DOHH2 (cell line): ENCODE measurements at regions not wholly inside any gene's neighbourhood (a gene's known extent, or its start where the extent isn't known, plus 50 kb on each side); places are given as distances from the start of the nearest gene placed in this dataset.

Experiments
- H3F3A ChIP-seq: fragments of 200-600 bp; sonication (generic), shearing (Covaris generic); 2 replicates; pipeline ENCODE4 v1.6.0; 2016; ENCODE audit warnings: antibody characterized with exemption, mild to moderate bottlenecking; ENCODE audit not compliant: control insufficient read depth, insufficient read depth
- H3K27ac ChIP-seq: fragments of 200-600 bp; sonication (generic); 2 replicates; pipeline ENCODE4 v1.5.1; 2014; ENCODE audit warnings: low read depth, mild to moderate bottlenecking, low read length, moderate library complexity
- H3K27me3 ChIP-seq: fragments of 200-600 bp; sonication (generic); 2 replicates; pipeline ENCODE4 v1.6.1; 2014; ENCODE audit warnings: mild to moderate bottlenecking, low read length, mixed read lengths; ENCODE audit not compliant: control insufficient read depth
- H3K36me3 ChIP-seq: fragments of 200-600 bp; sonication (generic); 2 replicates; pipeline ENCODE4 v1.6.1; 2014; ENCODE audit warnings: mild to moderate bottlenecking, low read length, moderate library complexity, mixed read lengths; ENCODE audit not compliant: control insufficient read depth
- H3K4me1 ChIP-seq: fragments of 200-600 bp; sonication (generic); 2 replicates; pipeline ENCODE4 v1.6.1; 2014; ENCODE audit warnings: mild to moderate bottlenecking, low read length, mixed read lengths; ENCODE audit not compliant: control insufficient read depth
- H3K4me2 ChIP-seq: fragments of 200-600 bp; sonication (generic); 2 replicates; pipeline ENCODE4 v1.6.0; 2014; ENCODE audit warnings: mild to moderate bottlenecking, low read length, moderate library complexity
- H3K4me3 ChIP-seq: fragments of 200-600 bp; sonication (generic); 2 replicates; pipeline ENCODE4 v1.5.1; 2014; ENCODE audit warnings: mild to moderate bottlenecking, low read length, mixed read lengths
- H3K79me2 ChIP-seq: fragments of 200-600 bp; sonication (generic); 2 replicates; pipeline ENCODE4 v1.6.1; 2014; ENCODE audit warnings: mild to moderate bottlenecking, low read length, mixed read lengths; ENCODE audit not compliant: control insufficient read depth
- H3K9me2 ChIP-seq: fragments of 200-600 bp; sonication (generic); replicated peaks from 2 replicates; pipeline ENCODE4 v1.6.1; 2014; ENCODE audit warnings: mild to moderate bottlenecking, low read length, mixed read lengths; ENCODE audit not compliant: control insufficient read depth
- H3K9me3 ChIP-seq: fragments of 200-600 bp; sonication (generic); 2 replicates; pipeline ENCODE4 v1.6.1; 2014; ENCODE audit warnings: antibody characterized with exemption, low read length, mixed read lengths; ENCODE audit not compliant: control insufficient read depth, insufficient read depth
- H4K20me1 ChIP-seq: fragments of 200-600 bp; sonication (generic); 2 replicates; pipeline ENCODE4 v1.6.0; 2014; ENCODE audit warnings: low read depth, mild to moderate bottlenecking, antibody characterized with exemption, low read length, moderate library complexity; ENCODE audit not compliant: control insufficient read depth, insufficient read depth
- EZH2phosphoT487 ChIP-seq: fragments of 200-600 bp; sonication (generic); IDR thresholded peaks from 2 replicates; pipeline ENCODE4 v1.6.1; 2017; ENCODE audit warnings: borderline replicate concordance, mild to moderate bottlenecking, antibody characterized with exemption, low read length, moderate library complexity, mixed read lengths
- TF ChIP-seq, protein P1 (sequence below): fragments of 200-600 bp; sonication (generic); IDR thresholded peaks from one replicate; pipeline ENCODE4 v1.5.1; 2014; ENCODE audit warnings: antibody characterized with exemption, mild to moderate bottlenecking, low read depth, low read length; ENCODE audit not compliant: poor library complexity, severe bottlenecking

DNA sequence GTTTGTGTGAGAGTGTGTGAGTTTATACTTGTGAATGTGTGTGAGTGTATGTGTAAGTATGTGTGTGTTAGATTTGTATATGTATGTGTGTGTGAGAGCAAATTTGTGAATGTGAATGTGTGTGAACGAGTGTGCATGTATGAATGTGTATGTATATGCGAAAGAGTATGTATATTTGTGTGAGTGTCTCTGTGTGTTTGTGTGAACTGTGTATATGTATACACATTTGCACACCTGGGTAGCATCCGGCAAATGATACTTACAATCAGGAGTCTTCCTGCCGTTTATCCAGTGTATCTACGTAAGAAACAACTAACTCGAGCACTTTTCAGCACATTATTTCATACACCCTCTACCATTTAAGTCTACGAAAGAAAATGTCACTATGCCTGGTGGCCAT lies 487.4 kb downstream of the TNS3 start:
- Histone ChIP-seq H3K27ac (no peak overlapping the region), H3K4me3 (no peak overlapping the region), H3F3A (no peaks in the 10 kb centered on the region), H4K20me1 (no peaks in the 10 kb centered on the region), H3K4me2 (no peak overlapping the region), H3K9me2 (no peaks in the 10 kb centered on the region), H3K9me3 (no peaks in the 10 kb centered on the region), H3K27me3 (no peaks in the 10 kb centered on the region), H3K79me2 (peaks cover 41% of the 10 kb centered on the region), H3K36me3 (peaks cover 79% of the 10 kb centered on the region), H3K4me1 (peaks cover 38% of the 10 kb centered on the region)
- TF ChIP-seq, protein P1, sequence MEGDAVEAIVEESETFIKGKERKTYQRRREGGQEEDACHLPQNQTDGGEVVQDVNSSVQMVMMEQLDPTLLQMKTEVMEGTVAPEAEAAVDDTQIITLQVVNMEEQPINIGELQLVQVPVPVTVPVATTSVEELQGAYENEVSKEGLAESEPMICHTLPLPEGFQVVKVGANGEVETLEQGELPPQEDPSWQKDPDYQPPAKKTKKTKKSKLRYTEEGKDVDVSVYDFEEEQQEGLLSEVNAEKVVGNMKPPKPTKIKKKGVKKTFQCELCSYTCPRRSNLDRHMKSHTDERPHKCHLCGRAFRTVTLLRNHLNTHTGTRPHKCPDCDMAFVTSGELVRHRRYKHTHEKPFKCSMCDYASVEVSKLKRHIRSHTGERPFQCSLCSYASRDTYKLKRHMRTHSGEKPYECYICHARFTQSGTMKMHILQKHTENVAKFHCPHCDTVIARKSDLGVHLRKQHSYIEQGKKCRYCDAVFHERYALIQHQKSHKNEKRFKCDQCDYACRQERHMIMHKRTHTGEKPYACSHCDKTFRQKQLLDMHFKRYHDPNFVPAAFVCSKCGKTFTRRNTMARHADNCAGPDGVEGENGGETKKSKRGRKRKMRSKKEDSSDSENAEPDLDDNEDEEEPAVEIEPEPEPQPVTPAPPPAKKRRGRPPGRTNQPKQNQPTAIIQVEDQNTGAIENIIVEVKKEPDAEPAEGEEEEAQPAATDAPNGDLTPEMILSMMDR = no peak
- TF ChIP-seq EZH2phosphoT487 = no peak

DNA sequence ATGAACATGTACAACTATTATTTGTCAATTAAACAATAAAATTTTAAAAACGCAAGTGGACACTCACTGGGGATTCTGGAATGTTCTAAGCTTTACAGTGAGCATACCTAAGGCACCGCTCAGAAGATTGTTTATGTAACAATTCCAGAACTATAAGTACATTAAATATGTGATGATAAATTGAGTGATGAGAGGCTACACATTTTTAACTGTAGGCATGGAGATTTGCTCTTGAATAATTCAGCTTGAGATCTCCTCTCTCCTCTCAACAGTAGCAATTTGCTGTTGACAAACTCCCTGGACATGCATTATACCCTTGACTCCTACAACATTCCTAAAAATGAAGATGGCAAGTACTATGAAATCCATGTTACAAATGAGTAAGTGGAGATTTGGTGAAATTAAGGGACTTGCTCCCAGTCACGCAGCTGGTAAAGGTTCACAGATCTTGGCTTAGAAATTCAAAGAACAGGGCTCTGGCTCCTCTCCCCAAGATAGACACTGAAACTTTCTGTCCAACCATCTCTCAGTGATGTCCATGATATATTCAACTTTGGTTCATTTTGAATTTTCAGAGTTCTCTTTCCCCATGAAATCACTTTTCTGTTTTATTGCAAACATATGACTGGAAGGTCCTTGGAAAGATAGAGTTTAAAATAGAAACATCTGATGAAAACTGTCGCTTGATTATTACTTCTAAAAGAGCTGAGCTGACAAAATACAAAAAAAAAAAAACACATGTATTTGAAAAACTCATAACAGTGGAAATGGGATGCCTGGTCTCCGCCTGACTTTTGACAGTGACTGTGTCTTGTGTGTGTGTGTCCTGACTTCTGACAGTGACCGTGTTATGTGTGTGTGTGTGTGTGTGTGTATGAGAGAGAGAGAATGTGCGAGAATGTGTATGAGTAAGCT lies 488.3 kb downstream of the TNS3 start:
- Histone ChIP-seq H3K27ac (no peak overlapping the region), H3K36me3 (peaks cover 77% of the 10 kb centered on the region), H3K9me3 (no peaks in the 10 kb centered on the region), H3K4me2 (no peak overlapping the region), H3K4me3 (no peak overlapping the region), H3K79me2 (peaks cover 33% of the 10 kb centered on the region), H3K9me2 (no peaks in the 10 kb centered on the region), H4K20me1 (no peaks in the 10 kb centered on the region), H3K4me1 (peaks cover 29% of the 10 kb centered on the region), H3F3A (no peaks in the 10 kb centered on the region), H3K27me3 (no peaks in the 10 kb centered on the region)
- no peak for TF ChIP-seq EZH2phosphoT487
- TF ChIP-seq, protein P1 = no peak

DNA sequence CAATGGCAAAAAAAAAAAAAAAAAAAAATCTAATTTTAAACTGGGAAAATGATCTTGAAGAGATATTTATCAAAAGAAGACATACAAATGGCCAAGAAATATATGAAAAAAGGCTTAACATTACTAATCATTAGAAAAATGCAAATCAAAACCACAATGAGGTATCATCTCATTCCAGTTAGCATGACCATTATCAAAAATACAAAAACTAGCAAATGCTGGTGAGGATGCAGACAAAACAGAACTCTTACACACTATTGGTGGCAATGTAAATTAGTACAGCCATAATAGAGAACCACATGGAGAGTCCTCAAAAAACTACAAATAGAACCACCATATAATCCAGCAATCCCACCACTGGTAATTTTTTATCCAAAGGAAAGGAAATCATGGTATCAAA lies 489.6 kb downstream of the TNS3 start:
- Histone ChIP-seq H3K4me3 (no peak overlapping the region), H3K9me3 (no peaks in the 10 kb centered on the region), H3K36me3 (peaks cover 73% of the 10 kb centered on the region), H3F3A (no peaks in the 10 kb centered on the region), H3K79me2 (peaks cover 21% of the 10 kb centered on the region), H3K4me2 (no peak overlapping the region), H3K9me2 (no peaks in the 10 kb centered on the region), H4K20me1 (no peaks in the 10 kb centered on the region), H3K4me1 (peaks cover 16% of the 10 kb centered on the region), H3K27me3 (no peaks in the 10 kb centered on the region), H3K27ac (no peak overlapping the region)
- no peak for TF ChIP-seq EZH2phosphoT487
- TF ChIP-seq, protein P1 = no peak
